ENCODE measurements at regions not wholly inside any gene's neighbourhood (a gene's known extent, or its start where the extent isn't known, plus 50 kb on each side); places are given as distances from the start of the nearest gene placed in this dataset.

DNA sequence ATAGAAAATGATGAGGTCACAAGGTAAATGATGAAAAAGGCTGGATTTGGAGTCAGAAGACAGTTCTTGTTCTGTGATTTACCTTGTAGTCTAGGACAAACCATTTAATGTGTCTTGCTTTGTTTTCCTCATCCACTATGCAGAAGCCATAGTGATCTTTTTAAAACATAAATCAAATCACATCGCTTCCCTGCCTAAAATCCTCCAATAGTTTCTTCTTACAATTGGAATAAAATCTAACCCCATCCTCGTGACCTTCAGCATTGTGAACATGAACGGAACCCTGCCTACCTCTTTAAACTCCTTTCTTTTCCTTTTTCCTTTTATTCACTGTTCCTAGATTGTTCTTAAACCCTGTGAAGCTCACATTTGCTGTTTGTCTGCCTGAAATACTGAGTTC is 204.9 kb upstream of the SAMSN1 start:
- no peak for TF ChIP-seq KDM1A (IDR thresholded peaks at IDR 0.05)
- TF ChIP-seq ZNF354B (CRISPR knock-in tag; IDR thresholded peaks at IDR 0.05): no peak
- TF ChIP-seq, protein P1, sequence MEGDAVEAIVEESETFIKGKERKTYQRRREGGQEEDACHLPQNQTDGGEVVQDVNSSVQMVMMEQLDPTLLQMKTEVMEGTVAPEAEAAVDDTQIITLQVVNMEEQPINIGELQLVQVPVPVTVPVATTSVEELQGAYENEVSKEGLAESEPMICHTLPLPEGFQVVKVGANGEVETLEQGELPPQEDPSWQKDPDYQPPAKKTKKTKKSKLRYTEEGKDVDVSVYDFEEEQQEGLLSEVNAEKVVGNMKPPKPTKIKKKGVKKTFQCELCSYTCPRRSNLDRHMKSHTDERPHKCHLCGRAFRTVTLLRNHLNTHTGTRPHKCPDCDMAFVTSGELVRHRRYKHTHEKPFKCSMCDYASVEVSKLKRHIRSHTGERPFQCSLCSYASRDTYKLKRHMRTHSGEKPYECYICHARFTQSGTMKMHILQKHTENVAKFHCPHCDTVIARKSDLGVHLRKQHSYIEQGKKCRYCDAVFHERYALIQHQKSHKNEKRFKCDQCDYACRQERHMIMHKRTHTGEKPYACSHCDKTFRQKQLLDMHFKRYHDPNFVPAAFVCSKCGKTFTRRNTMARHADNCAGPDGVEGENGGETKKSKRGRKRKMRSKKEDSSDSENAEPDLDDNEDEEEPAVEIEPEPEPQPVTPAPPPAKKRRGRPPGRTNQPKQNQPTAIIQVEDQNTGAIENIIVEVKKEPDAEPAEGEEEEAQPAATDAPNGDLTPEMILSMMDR (IDR thresholded peaks at IDR 0.05 in 2 of 3, conservative IDR thresholded peaks at IDR 0.05 in 1 of 3; ENCODE audit: insufficient read depth in 2 of 3, low read depth in 1 of 3, low read length in 3 of 3): no peak

Data from K562 (cell line).